GM18502 (cell line): ENCODE measurements at regions not wholly inside any gene's neighbourhood (a gene's known extent, or its start where the extent isn't known, plus 50 kb on each side); places are given as distances from the start of the nearest gene placed in this dataset.
A peak's percentile ranks its signal among the peaks of the same experiment; 100 is the strongest.

ENCODE experiments used
- ATAC-seq: cut with Tn5 transposase; IDR thresholded peaks from one replicate; pipeline ENCODE4 v1.9.1; 2021; ENCODE audit warnings: mild to moderate bottlenecking; ENCODE audit not compliant: unreplicated experiment, poor library complexity

DNA sequence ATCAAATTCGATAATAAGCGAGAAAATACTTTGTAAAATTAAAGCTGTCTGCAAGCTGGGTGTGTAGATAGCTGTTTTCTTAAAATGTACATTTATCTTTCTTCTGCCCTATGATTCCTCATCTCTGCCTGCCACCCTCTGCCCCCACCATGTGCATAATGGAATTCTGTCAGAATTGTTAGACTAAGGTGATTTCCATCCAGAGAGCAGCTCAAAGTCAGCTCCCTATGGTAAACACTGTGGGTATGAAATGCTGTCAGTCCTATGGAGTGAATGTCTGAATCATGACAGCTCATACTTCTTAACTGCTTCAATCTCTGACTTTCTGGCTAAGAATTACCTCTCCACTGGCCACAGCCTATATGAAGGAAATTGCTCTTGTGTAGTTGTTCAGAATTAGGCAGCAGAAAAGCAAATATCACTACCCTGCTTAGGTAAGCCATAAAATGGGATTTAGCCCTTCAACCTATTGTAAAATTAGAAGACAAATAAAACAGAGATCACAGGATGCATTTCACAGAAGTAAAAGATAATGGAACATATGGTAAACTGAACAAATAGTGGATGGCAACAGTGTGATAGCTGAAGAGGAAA lies 137.7 kb downstream of the CD8B2 start:
- no peak for ATAC-seq

- ATAC-seq: no peak
Measured at GRCh38 chr2:106628377-106628776, 141.2 kb downstream of the CD8B2 start.

GRCh38 chr2:106629981-106630380 lies 142.8 kb downstream of the CD8B2 start:
- no peak for ATAC-seq

DNA sequence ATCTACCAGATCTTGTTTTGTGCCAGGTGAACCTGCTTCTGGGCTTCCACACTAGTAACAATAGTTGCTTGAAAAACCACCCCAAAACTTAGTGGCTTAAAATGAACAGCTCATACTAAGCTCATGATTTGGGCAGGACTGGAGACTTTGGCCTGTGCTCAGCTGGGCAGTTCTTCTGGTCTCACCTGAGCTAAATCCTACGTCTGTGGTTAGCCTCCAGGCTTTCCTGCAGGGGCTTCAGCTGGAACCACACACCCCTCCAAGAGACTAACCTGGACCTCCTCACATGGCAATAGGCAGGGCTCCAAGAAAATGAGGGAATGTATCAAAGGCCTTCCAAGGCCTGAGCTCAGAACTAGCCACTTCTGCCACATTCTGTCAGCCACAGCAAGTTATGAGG lies 144.1 kb downstream of the CD8B2 start:
- ATAC-seq: no peak

- ATAC-seq: no peak
Measured at GRCh38 chr2:106638043-106638442, 150.9 kb downstream of the CD8B2 start.

- ATAC-seq: no peak
Measured at GRCh38 chr2:106638580-106638979, 151.4 kb downstream of the CD8B2 start.

DNA sequence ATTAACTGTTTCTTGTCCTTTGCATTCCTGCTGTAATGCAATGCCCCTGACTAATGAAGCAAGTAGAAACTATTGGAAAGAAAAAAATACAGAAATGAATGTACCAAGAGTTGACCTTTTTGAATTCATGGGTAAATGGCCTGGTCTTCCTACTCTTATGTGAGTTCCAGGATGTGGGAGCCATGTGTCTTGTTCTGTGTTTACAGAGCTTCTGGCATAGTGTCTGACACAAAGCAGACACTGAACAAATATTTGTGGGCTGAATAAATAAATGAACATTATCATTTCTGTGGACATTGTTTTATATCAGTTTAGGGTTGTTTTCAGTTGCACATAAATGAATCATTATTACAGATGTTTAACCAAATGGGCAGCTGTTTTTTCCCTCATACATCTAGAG lies 155.5 kb downstream of the CD8B2 start:
- no peak for ATAC-seq

- no peak for ATAC-seq
Measured at GRCh38 chr2:106644623-106645022, 157.5 kb downstream of the CD8B2 start.

DNA sequence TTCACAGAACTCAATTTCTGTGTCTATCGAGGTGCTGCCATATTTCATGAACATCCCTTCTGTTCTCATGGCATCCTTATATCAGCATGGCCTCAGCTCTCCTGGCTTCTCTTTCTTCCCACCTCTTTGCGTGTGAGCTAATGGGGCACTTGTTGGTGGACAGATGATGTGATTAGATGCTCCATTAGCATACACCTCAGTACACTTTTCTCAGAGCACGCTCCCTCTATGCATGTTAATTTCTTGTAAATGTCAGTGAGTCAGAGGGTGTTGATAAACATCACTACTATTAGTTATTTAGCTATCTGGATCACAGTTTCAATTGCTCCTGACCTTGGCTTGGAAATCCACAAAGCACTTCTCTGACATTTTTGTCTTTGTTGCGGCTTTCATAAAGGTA lies 159.4 kb downstream of the CD8B2 start:
- no peak for ATAC-seq

DNA sequence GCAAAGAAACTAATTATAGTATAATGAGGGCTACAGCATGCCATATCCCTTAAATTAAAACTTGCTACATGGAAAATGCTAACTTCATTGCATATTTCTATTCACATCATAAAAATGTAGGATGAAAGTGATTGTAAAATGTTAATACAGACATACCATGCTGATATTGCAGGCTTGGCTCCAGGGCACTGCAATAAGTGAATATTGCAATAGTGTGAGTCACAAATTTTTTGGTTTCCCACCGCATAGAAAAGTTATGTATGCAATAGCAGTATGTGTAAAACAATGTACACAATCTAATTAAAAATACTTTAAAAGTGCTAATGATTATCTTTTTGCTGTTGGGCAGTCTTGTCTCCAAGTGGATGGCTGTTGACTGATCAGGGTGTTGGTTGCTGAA lies 162.1 kb downstream of the CD8B2 start:
- no peak for ATAC-seq

DNA sequence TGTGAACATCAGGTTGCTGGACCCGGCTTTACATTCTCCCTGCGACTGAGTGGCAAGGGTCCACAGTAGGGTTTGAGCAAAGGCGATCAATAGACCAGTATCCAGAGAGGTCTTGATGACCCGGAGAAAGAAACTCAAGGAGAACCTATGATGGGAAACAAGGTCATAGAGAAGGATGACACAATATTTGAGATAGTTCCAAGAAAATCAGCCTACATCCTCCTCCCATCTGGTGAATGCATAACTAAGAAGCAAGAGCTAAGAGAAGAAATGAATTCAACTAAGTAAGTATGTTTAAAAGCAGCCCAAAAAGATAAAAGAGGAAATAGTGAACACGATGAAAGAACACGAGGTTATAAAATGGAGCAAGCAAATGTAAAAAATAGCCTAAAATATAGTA lies 166.3 kb downstream of the CD8B2 start:
- ATAC-seq: no peak

DNA sequence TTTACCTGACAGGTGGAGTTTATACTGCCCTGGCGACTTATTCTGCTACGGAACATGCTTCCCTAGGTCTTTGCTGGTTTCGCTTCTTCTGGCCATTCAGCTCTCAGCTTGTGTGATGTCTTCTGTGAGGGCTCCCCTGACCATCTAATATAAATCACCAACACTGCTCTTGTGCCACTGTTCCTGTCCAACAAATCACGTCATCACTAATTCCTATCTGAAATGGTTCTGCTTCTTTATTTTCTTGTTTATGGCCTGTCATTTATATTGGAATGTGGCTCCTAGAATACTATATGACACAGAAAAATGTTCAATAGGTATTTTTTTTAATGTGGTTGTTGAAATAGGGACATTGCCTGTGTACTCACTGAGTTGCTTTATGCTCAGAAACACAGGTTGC lies 171.5 kb downstream of the CD8B2 start:
- ATAC-seq: no peak

GRCh38 chr2:106664669-106665068 lies 177.5 kb downstream of the CD8B2 start:
- ATAC-seq: peak; percentile 92

DNA sequence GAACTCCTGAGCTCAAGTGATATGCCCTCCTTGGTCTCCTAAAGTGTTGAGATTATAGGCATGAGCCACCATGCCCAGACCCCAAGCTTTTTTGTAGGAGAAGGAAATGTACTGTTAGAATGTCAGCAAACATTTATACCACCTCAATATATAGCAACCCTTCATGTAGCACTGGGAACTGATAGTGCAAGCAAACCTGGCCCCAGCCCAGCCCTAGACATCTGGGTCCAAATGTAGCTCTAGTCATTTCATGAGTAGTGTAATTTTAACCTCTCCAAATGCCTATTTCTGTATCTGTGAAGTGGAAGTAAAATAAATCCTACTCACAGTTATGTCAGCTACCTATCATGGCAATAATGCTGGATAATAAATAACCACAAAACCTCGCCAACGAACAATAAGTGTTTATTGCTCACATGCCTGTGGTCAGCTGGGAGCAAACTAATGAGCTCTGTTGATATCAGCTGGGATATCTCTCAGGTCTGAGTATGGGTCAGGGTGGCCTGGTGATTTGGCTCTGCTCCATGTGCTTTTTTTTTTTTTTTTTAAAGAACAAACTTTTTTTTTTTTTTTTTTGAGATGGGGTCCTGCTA lies 180.4 kb downstream of the CD8B2 start:
- ATAC-seq: no peak

DNA sequence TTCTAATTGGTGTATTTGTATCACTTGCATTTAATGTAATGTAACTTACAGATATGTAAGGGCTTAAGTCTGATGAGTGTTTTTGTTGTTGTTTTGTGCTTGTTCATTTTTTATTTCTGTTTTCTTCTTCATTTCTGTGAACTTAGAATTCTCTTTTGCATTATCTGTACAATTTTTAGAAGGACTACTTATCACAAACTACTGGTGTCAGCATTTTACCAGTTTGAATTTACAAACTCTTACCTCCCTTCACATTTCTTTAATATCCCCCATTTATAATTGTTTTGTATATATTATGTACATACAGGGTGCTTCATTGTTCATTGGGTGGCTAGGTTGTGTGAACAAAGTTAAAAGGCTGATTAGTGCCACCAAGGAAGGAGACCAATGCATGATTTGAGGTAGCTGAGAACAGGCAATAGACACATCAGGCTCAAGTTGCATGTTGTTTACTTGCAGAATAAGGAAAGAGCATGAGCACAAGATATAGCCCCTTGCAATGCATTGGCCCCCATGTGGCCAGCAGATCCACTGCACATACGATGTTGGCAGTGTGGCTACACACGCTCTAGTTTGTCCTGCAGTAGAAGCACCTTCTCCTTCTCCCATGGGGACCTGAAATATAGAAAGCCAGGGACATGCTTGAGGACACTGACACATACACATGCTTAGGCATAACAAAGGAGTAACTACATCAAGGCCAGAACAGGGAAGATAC lies 198.2 kb downstream of the CD8B2 start:
- ATAC-seq: no peak

- ATAC-seq: no peak
Measured at GRCh38 chr2:106686814-106687213, 199.2 kb downstream of the ST6GAL2 start.

DNA sequence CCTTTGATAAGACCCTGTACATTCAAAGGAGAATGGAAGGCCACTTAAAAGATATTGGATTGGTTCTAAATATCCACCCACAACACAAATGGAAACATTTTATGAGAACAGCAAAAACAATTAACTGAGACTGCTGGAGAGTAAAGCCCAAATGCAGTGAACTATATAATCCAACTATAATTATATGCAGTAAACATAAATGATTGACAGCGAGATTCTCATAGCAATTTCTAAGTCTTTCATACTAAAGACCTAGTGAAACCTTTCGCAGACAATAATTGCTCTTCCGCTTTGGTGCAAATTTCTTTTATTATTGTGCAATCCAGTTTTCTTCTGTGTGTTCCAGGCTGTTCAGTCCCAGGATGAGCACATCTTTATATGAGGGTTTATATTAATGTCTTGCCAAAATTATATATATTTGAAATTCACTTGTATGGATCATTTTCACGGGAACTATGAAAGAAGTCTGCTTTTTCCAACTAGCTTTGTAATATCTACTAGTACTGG lies 190.9 kb downstream of the ST6GAL2 start:
- ATAC-seq: no peak

DNA sequence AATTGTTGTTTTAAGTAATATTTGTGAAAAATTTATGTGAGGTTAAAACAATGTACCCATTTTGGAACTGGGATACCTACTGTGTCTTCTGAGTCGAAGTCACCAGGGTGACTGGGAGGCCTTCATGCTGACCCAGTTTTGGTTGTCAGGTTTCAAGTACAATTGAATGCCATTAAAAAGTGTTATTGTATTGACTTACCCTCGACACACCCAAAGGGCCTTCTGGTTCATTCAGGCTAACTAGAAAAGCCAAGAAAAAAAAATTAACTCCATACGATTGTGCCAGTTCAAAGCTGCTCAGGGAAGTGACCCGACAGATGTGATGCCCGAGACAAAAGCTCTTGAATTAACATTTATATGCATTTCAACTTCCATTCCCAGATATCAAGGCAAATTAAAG lies 190.0 kb downstream of the ST6GAL2 start:
- no peak for ATAC-seq

DNA sequence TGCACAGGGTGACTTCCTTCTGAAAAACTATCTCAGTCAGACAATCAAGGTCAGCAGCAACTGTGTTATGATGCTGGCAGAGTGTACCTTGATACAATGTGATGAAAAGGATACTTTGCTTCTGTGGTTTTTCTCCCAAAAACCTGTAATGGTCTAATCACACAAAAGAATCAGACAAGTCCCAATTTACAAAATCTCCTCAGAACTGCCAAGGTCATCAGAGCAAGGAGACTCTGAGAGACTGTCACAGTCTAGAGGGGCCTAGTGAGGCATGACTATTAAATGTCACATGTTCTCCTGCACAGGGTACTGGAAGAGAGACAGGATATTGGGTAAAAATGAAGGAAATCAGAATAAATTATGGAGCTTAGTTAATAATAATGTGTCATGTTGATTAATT lies 185.4 kb downstream of the ST6GAL2 start:
- ATAC-seq: no peak

GRCh38 chr2:106701203-106702022 lies 184.6 kb downstream of the ST6GAL2 start:
- no peak for ATAC-seq

DNA sequence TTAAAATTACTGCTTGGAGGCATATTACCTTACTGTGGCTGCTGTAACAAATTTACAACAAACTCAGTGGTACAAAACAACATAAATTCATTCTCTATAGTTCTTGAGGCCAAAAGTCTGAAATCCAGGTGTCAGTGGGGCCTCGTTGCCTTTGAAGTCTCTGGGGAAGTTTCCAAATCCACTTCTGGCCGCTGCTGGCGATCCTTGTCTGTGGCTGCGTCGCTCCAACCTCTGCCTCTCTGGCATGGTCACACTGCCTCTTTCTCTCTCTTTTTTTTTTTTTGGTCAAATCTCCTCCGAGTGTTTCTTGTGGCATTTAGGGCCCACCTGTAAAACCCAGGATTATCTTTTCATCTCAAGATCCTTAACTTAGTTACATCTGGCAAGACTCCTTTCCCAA lies 182.8 kb downstream of the ST6GAL2 start:
- ATAC-seq: no peak
